ENCODE measurements at regions not wholly inside any gene's neighbourhood (a gene's known extent, or its start where the extent isn't known, plus 50 kb on each side); places are given as distances from the start of the nearest gene placed in this dataset.

GRCh38 chr11:128390246-128390645, 197.1 kb downstream of the ETS1 start:
- no peak for ATAC-seq (replicated peaks in 6 of 8)
- in situ Hi-C loops (cut with MboI; ENCODE audit: low pct_unique_long_range_greater_than_20kb in 2 of 9, low sequenced_read_pairs in 9 of 9, unreplicated experiment in 9 of 9): no loop called here
- no peak overlapping the region for H3K27ac ChIP-seq
- H3K4me1 ChIP-seq (replicated peaks in 1 of 2): peaks cover 14 to 21% of the 10 kb centered on the region in 2 donors
- no peak overlapping the region for H3K4me3 ChIP-seq
- WGBS, 10 experiments: 17 to 100% (median 57%) methylated on average over 1 of the region's 1 CpG; no CpG with 5 or more reads in 5 of the 10 experiments

- peak in 5 of 8 experiments; percentile 55 to 75 (median 65) for ATAC-seq (replicated peaks in 6 of 8)
- WGBS, 10 experiments: 0 to 94% (median 65%) methylated on average over 1 to 6 of the region's 7 CpGs; no CpG with 5 or more reads in 3 of the 10 experiments
- H3K4me3 ChIP-seq: no peak overlapping the region
- no peak overlapping the region for H3K27ac ChIP-seq
- in situ Hi-C loops (cut with MboI; ENCODE audit: low pct_unique_long_range_greater_than_20kb in 2 of 9, low sequenced_read_pairs in 9 of 9, unreplicated experiment in 9 of 9): no loop called here
- peaks cover 14 to 21% of the 10 kb centered on the region in 2 donors for H3K4me1 ChIP-seq (replicated peaks in 1 of 2)
These were observed 197.8 kb downstream of the ETS1 start for GRCh38 chr11:128389461-128389976.

GRCh38 chr11:128388206-128388815, 199.0 kb downstream of the ETS1 start:
- no peak overlapping the region for H3K4me3 ChIP-seq
- ATAC-seq (replicated peaks in 6 of 8): no peak

GRCh38 chr11:128379587-128380580, 207.5 kb downstream of the ETS1 start:
- H3K4me1 ChIP-seq (replicated peaks in 1 of 2): peaks cover 0 to 9% of the 10 kb centered on the region in 2 donors
- 0 to 77% (median 47%) methylated on average over 1 to 3 of the region's 3 CpGs for WGBS, 10 experiments
- H3K27ac ChIP-seq: no peak overlapping the region
- peak in 5 of 8 experiments; percentile 66 to 90 (median 73) for ATAC-seq (replicated peaks in 6 of 8)
- in situ Hi-C loops (cut with MboI; ENCODE audit: low pct_unique_long_range_greater_than_20kb in 2 of 9, low sequenced_read_pairs in 9 of 9, unreplicated experiment in 9 of 9): no loop called here
- no peak overlapping the region for H3K4me3 ChIP-seq

More at GRCh38 chr11:128388206-128388815, 199.0 kb downstream of the ETS1 start:
- 58 to 100% (median 80%) methylated on average over 1 to 4 of the region's 5 CpGs for WGBS, 10 experiments
- Histone ChIP-seq H3K27ac (no peak overlapping the region), H3K4me1 (replicated peaks in 1 of 2) (peaks cover 14 to 21% of the 10 kb centered on the region in 2 donors)
- in situ Hi-C loops (cut with MboI; ENCODE audit: low pct_unique_long_range_greater_than_20kb in 2 of 9, low sequenced_read_pairs in 9 of 9, unreplicated experiment in 9 of 9): no loop called here

GRCh38 chr11:128375961-128376360, 211.4 kb downstream of the ETS1 start:
- ATAC-seq (replicated peaks in 6 of 8): no peak
- WGBS, 10 experiments: 0 to 100% (median 72%) methylated on average over 1 of the region's 1 CpG
- Histone ChIP-seq H3K4me3 (no peak overlapping the region), H3K27ac (no peak overlapping the region), H3K4me1 (replicated peaks in 1 of 2) (peaks cover 2 to 9% of the 10 kb centered on the region in 2 donors)
- in situ Hi-C loops (cut with MboI; ENCODE audit: low pct_unique_long_range_greater_than_20kb in 2 of 9, low sequenced_read_pairs in 9 of 9, unreplicated experiment in 9 of 9): no loop called here

GRCh38 chr11:128374026-128374425, 213.3 kb downstream of the ETS1 start:
- H3K4me1 ChIP-seq (replicated peaks in 1 of 2): peaks cover 0 to 2% of the 10 kb centered on the region in 2 donors
- ATAC-seq (replicated peaks in 6 of 8): no peak
- WGBS, 10 experiments: 23 to 81% (median 65%) methylated on average over 1 to 3 of the region's 3 CpGs
- H3K4me3 ChIP-seq: no peak overlapping the region
- in situ Hi-C loops (cut with MboI; ENCODE audit: low pct_unique_long_range_greater_than_20kb in 2 of 9, low sequenced_read_pairs in 9 of 9, unreplicated experiment in 9 of 9): no loop called here
- no peak overlapping the region for H3K27ac ChIP-seq

GRCh38 chr11:128372977-128373376, 214.4 kb downstream of the ETS1 start:
- Histone ChIP-seq H3K4me1 (replicated peaks in 1 of 2) (peaks cover 0 to 2% of the 10 kb centered on the region in 2 donors), H3K4me3 (no peak overlapping the region), H3K27ac (no peak overlapping the region)
- in situ Hi-C loops (cut with MboI; ENCODE audit: low pct_unique_long_range_greater_than_20kb in 2 of 9, low sequenced_read_pairs in 9 of 9, unreplicated experiment in 9 of 9): no loop called here
- ATAC-seq (replicated peaks in 6 of 8): peak in 6 of 8 experiments; percentile 20 to 88 (median 61)
- 50 to 89% (median 75%) methylated on average over 1 of the region's 1 CpG; no CpG with 5 or more reads in 7 of the 10 experiments for WGBS, 10 experiments

GRCh38 chr11:128367573-128367972, 219.8 kb downstream of the ETS1 start:
- Histone ChIP-seq H3K4me1 (replicated peaks in 1 of 2) (peaks cover 0 to 14% of the 10 kb centered on the region in 2 donors), H3K27ac (no peak overlapping the region), H3K4me3 (no peak overlapping the region)
- no peak for ATAC-seq (replicated peaks in 6 of 8)
- 60 to 97% (median 81%) methylated on average over 3 to 10 of the region's 10 CpGs for WGBS, 10 experiments
- in situ Hi-C loops (cut with MboI; ENCODE audit: low pct_unique_long_range_greater_than_20kb in 2 of 9, low sequenced_read_pairs in 9 of 9, unreplicated experiment in 9 of 9): no loop called here

GRCh38 chr11:128365044-128365443, 222.3 kb downstream of the ETS1 start:
- Histone ChIP-seq H3K4me1 (replicated peaks in 1 of 2) (peaks cover 7 to 25% of the 10 kb centered on the region in 2 donors), H3K27ac (no peak overlapping the region), H3K4me3 (no peak overlapping the region)
- ATAC-seq (replicated peaks in 6 of 8): peak in 4 of 8 experiments; percentile 13 to 64 (median 53)
- 3 to 78% (median 37%) methylated on average over 1 to 3 of the region's 3 CpGs; no CpG with 5 or more reads in 1 of the 10 experiments for WGBS, 10 experiments
- in situ Hi-C loops (cut with MboI; ENCODE audit: low pct_unique_long_range_greater_than_20kb in 2 of 9, low sequenced_read_pairs in 9 of 9, unreplicated experiment in 9 of 9): no loop called here

- Histone ChIP-seq H3K4me3 (no peak overlapping the region), H3K27ac (peak overlapping the region in 1 of 2 donors; percentile 2), H3K4me1 (replicated peaks in 1 of 2) (peaks cover 7 to 25% of the 10 kb centered on the region in 2 donors)
- WGBS, 10 experiments: 20 to 100% (median 64%) methylated on average over 1 to 3 of the region's 8 CpGs; no CpG with 5 or more reads in 1 of the 10 experiments
- in situ Hi-C loops (cut with MboI; ENCODE audit: low pct_unique_long_range_greater_than_20kb in 2 of 9, low sequenced_read_pairs in 9 of 9, unreplicated experiment in 9 of 9): no loop called here
- peak in 5 of 8 experiments; percentile 77 to 96 (median 89) for ATAC-seq (replicated peaks in 6 of 8)
These were observed 225.8 kb downstream of the ETS1 start for GRCh38 chr11:128361451-128362020.

GRCh38 chr11:128359515-128359914, 227.8 kb downstream of the ETS1 start:
- ATAC-seq (replicated peaks in 6 of 8): no peak
- in situ Hi-C loops (cut with MboI; ENCODE audit: low pct_unique_long_range_greater_than_20kb in 2 of 9, low sequenced_read_pairs in 9 of 9, unreplicated experiment in 9 of 9): no loop called here
- peaks cover 7 to 17% of the 10 kb centered on the region in 2 donors for H3K4me1 ChIP-seq (replicated peaks in 1 of 2)
- H3K4me3 ChIP-seq: no peak overlapping the region
- H3K27ac ChIP-seq: no peak overlapping the region
- WGBS, 10 experiments: 30 to 100% (median 93%) methylated on average over 1 to 3 of the region's 3 CpGs; no CpG with 5 or more reads in 1 of the 10 experiments

- in situ Hi-C loops (cut with MboI; ENCODE audit: low pct_unique_long_range_greater_than_20kb in 2 of 9, low sequenced_read_pairs in 9 of 9, unreplicated experiment in 9 of 9): no loop called here
- no peak overlapping the region for H3K27ac ChIP-seq
- peaks cover 7 to 11% of the 10 kb centered on the region in 2 donors for H3K4me1 ChIP-seq (replicated peaks in 1 of 2)
- no peak overlapping the region for H3K4me3 ChIP-seq
- ATAC-seq (replicated peaks in 6 of 8): no peak
- 0 to 100% (median 61%) methylated on average over 1 to 5 of the region's 5 CpGs; no CpG with 5 or more reads in 2 of the 10 experiments for WGBS, 10 experiments
These were observed 230.3 kb downstream of the ETS1 start for GRCh38 chr11:128357073-128357472.
